SJCRH30 (cell line): ENCODE measurements at regions not wholly inside any gene's neighbourhood (a gene's known extent, or its start where the extent isn't known, plus 50 kb on each side); places are given as distances from the start of the nearest gene placed in this dataset.

Experiments
- DNase-seq, 2 experiments: peaks; one replicate each; pipeline ENCODE4 v3.0.0-alpha.2; 2015 to 2020
- H3K27ac ChIP-seq: fragments of 250-450 bp; sonication (Bioruptor Pico); 2 replicates; pipeline ENCODE4 v1.5.1; 2020; ENCODE audit warnings: mild to moderate bottlenecking, moderate library complexity
- H3K27me3 ChIP-seq: fragments of 250-450 bp; sonication (Bioruptor Pico); 2 replicates; pipeline ENCODE4 v1.5.1; 2020; ENCODE audit warnings: mild to moderate bottlenecking, moderate library complexity
- H3K36me3 ChIP-seq: fragments of 250-450 bp; sonication (Bioruptor Pico); 2 replicates; pipeline ENCODE4 v1.5.1; 2020; ENCODE audit warnings: mild to moderate bottlenecking, moderate library complexity
- H3K4me1 ChIP-seq: fragments of 250-450 bp; sonication (Bioruptor Pico); 2 replicates; pipeline ENCODE4 v1.5.1; 2020; ENCODE audit warnings: mild to moderate bottlenecking, moderate library complexity
- H3K4me3 ChIP-seq: fragments of 250-450 bp; sonication (Bioruptor Pico); 2 replicates; pipeline ENCODE4 v1.5.1; 2020; ENCODE audit warnings: mild to moderate bottlenecking, moderate library complexity
- H3K9me3 ChIP-seq: fragments of 250-450 bp; sonication (Bioruptor Pico); replicated peaks from 2 replicates; pipeline ENCODE4 v1.5.1; 2020; ENCODE audit warnings: mild to moderate bottlenecking, moderate library complexity

GRCh38 chr6:169868458-169868857 is 117.0 kb downstream of the ERMARD start:
- Histone ChIP-seq H3K4me1 (no peaks in the 10 kb centered on the region), H3K36me3 (no peaks in the 10 kb centered on the region), H3K4me3 (no peak overlapping the region), H3K27me3 (no peaks in the 10 kb centered on the region), H3K27ac (no peak overlapping the region), H3K9me3 (no peaks in the 10 kb centered on the region)
- DNase-seq = peak; percentile 71 to 72

GRCh38 chr6:169867751-169868191 is 116.3 kb downstream of the ERMARD start:
- Histone ChIP-seq H3K4me3 (no peak overlapping the region), H3K4me1 (no peaks in the 10 kb centered on the region), H3K36me3 (no peaks in the 10 kb centered on the region), H3K9me3 (no peaks in the 10 kb centered on the region), H3K27ac (no peak overlapping the region), H3K27me3 (no peaks in the 10 kb centered on the region)
- no peak for DNase-seq

GRCh38 chr6:169866668-169867521 is 115.5 kb downstream of the ERMARD start:
- no peaks in the 10 kb centered on the region for H3K9me3 ChIP-seq
- no peak overlapping the region for H3K4me3 ChIP-seq
- no peaks in the 10 kb centered on the region for H3K36me3 ChIP-seq
- no peaks in the 10 kb centered on the region for H3K4me1 ChIP-seq
- H3K27ac ChIP-seq = no peak overlapping the region
- DNase-seq = no peak
- no peaks in the 10 kb centered on the region for H3K27me3 ChIP-seq

- Histone ChIP-seq H3K4me3 (no peak overlapping the region), H3K27ac (no peak overlapping the region), H3K4me1 (no peaks in the 10 kb centered on the region), H3K27me3 (no peaks in the 10 kb centered on the region), H3K36me3 (no peaks in the 10 kb centered on the region), H3K9me3 (no peaks in the 10 kb centered on the region)
- DNase-seq = no peak
Observed at GRCh38 chr6:169866140-169866534, 114.7 kb downstream of the ERMARD start.

- H3K27me3 ChIP-seq = no peaks in the 10 kb centered on the region
- no peak for DNase-seq
- H3K9me3 ChIP-seq = no peaks in the 10 kb centered on the region
- H3K4me1 ChIP-seq = no peaks in the 10 kb centered on the region
- no peak overlapping the region for H3K27ac ChIP-seq
- H3K4me3 ChIP-seq = no peak overlapping the region
- H3K36me3 ChIP-seq = no peaks in the 10 kb centered on the region
Observed at GRCh38 chr6:169865346-169866139, 114.1 kb downstream of the ERMARD start.

- peak in 1 of 2 experiments; percentile 9 for DNase-seq
- Histone ChIP-seq H3K9me3 (no peaks in the 10 kb centered on the region), H3K27ac (no peak overlapping the region), H3K27me3 (no peaks in the 10 kb centered on the region), H3K4me1 (no peaks in the 10 kb centered on the region), H3K36me3 (no peaks in the 10 kb centered on the region), H3K4me3 (no peak overlapping the region)
Observed at GRCh38 chr6:169864148-169865020, 113.0 kb downstream of the ERMARD start.

- Histone ChIP-seq H3K4me3 (no peak overlapping the region), H3K9me3 (no peaks in the 10 kb centered on the region), H3K4me1 (no peaks in the 10 kb centered on the region), H3K36me3 (no peaks in the 10 kb centered on the region), H3K27ac (no peak overlapping the region), H3K27me3 (no peaks in the 10 kb centered on the region)
- DNase-seq = no peak
Observed at GRCh38 chr6:169863710-169864109, 112.3 kb downstream of the ERMARD start.

GRCh38 chr6:169862892-169863525 is 111.6 kb downstream of the ERMARD start:
- Histone ChIP-seq H3K4me1 (no peaks in the 10 kb centered on the region), H3K36me3 (no peaks in the 10 kb centered on the region), H3K4me3 (no peak overlapping the region), H3K9me3 (no peaks in the 10 kb centered on the region), H3K27ac (no peak overlapping the region), H3K27me3 (no peaks in the 10 kb centered on the region)
- no peak for DNase-seq

GRCh38 chr6:169862043-169862891 is 110.8 kb downstream of the ERMARD start:
- Histone ChIP-seq H3K27ac (no peak overlapping the region), H3K4me1 (no peaks in the 10 kb centered on the region), H3K4me3 (no peak overlapping the region), H3K9me3 (no peaks in the 10 kb centered on the region), H3K36me3 (no peaks in the 10 kb centered on the region), H3K27me3 (no peaks in the 10 kb centered on the region)
- DNase-seq = no peak

- Histone ChIP-seq H3K9me3 (no peaks in the 10 kb centered on the region), H3K4me1 (no peaks in the 10 kb centered on the region), H3K36me3 (no peaks in the 10 kb centered on the region), H3K27me3 (no peaks in the 10 kb centered on the region), H3K27ac (no peak overlapping the region), H3K4me3 (no peak overlapping the region)
- DNase-seq = no peak
Observed at GRCh38 chr6:169861431-169862042, 110.1 kb downstream of the ERMARD start.

GRCh38 chr6:169859978-169860703 is 108.7 kb downstream of the ERMARD start:
- Histone ChIP-seq H3K27me3 (no peaks in the 10 kb centered on the region), H3K4me3 (no peak overlapping the region), H3K36me3 (no peaks in the 10 kb centered on the region), H3K4me1 (no peaks in the 10 kb centered on the region), H3K9me3 (no peaks in the 10 kb centered on the region), H3K27ac (no peak overlapping the region)
- DNase-seq = no peak

GRCh38 chr6:169859401-169859977 is 108.1 kb downstream of the ERMARD start:
- H3K27ac ChIP-seq = no peak overlapping the region
- no peaks in the 10 kb centered on the region for H3K36me3 ChIP-seq
- H3K9me3 ChIP-seq = no peaks in the 10 kb centered on the region
- no peak overlapping the region for H3K4me3 ChIP-seq
- no peak for DNase-seq
- H3K27me3 ChIP-seq = no peaks in the 10 kb centered on the region
- H3K4me1 ChIP-seq = no peaks in the 10 kb centered on the region
